ENCODE measurements at regions not wholly inside any gene's neighbourhood (a gene's known extent, or its start where the extent isn't known, plus 50 kb on each side); places are given as distances from the start of the nearest gene placed in this dataset.
"Not testable (repeated sequence)": the region's sequence is repeated elsewhere in the genome, so short reads cannot be mapped to it uniquely, and the experiment has no call there.

GRCh38 chr3:145427355-145427754 is 733.6 kb downstream of the PLOD2 start:
- no peak for DNase-seq (ENCODE audit: low read depth)
- TF ChIP-seq CTCF (conservative IDR thresholded peaks at IDR 0.05; ENCODE audit: control insufficient read depth, insufficient read depth, low read depth, low read length) = no peak
- no peak overlapping the region for H3K4me3 ChIP-seq (ENCODE audit: control insufficient read depth, low read depth, low read length)

GRCh38 chr3:145429546-145429945 is 731.4 kb downstream of the PLOD2 start:
- no peak for DNase-seq (ENCODE audit: low read depth)
- H3K4me3 ChIP-seq (ENCODE audit: control insufficient read depth, low read depth, low read length) = no peak overlapping the region
- TF ChIP-seq CTCF (conservative IDR thresholded peaks at IDR 0.05; ENCODE audit: control insufficient read depth, insufficient read depth, low read depth, low read length) = no peak

- H3K4me3 ChIP-seq (ENCODE audit: control insufficient read depth, low read depth, low read length) = no peak overlapping the region
- TF ChIP-seq CTCF (conservative IDR thresholded peaks at IDR 0.05; ENCODE audit: control insufficient read depth, insufficient read depth, low read depth, low read length) = no peak
- peak; percentile 12 for DNase-seq (ENCODE audit: low read depth)
These were observed 712.5 kb downstream of the PLOD2 start for GRCh38 chr3:145448436-145448835.

GRCh38 chr3:145450018-145450682 is 710.8 kb downstream of the PLOD2 start:
- TF ChIP-seq CTCF (conservative IDR thresholded peaks at IDR 0.05; ENCODE audit: control insufficient read depth, insufficient read depth, low read depth, low read length) = no peak
- peak; percentile 15 for DNase-seq (ENCODE audit: low read depth)
- no peak overlapping the region for H3K4me3 ChIP-seq (ENCODE audit: control insufficient read depth, low read depth, low read length)

- no peak for TF ChIP-seq CTCF (conservative IDR thresholded peaks at IDR 0.05; ENCODE audit: control insufficient read depth, insufficient read depth, low read depth, low read length)
- H3K4me3 ChIP-seq (ENCODE audit: control insufficient read depth, low read depth, low read length) = no peak overlapping the region
- DNase-seq (ENCODE audit: low read depth) = no peak
These were observed 703.0 kb downstream of the PLOD2 start for GRCh38 chr3:145457825-145458552.

- H3K4me3 ChIP-seq (ENCODE audit: control insufficient read depth, low read depth, low read length); DNase-seq (ENCODE audit: low read depth): not testable (repeated sequence)
These were observed 701.3 kb downstream of the PLOD2 start for GRCh38 chr3:145459681-145460080.

- no peak for DNase-seq (ENCODE audit: low read depth)
- H3K4me3 ChIP-seq (ENCODE audit: control insufficient read depth, low read depth, low read length) = no peak overlapping the region
- no peak for TF ChIP-seq CTCF (conservative IDR thresholded peaks at IDR 0.05; ENCODE audit: control insufficient read depth, insufficient read depth, low read depth, low read length)
These were observed 689.0 kb downstream of the PLOD2 start for GRCh38 chr3:145471976-145472375.

GRCh38 chr3:145482735-145483134 is 678.2 kb downstream of the PLOD2 start:
- not testable (repeated sequence) for H3K4me3 ChIP-seq (ENCODE audit: control insufficient read depth, low read depth, low read length); DNase-seq (ENCODE audit: low read depth)
